HG02623 (cell line): ENCODE measurements at regions not wholly inside any gene's neighbourhood (a gene's known extent, or its start where the extent isn't known, plus 50 kb on each side); places are given as distances from the start of the nearest gene placed in this dataset.

Experiments
- ATAC-seq: cut with Tn5 transposase; IDR thresholded peaks from one replicate; pipeline ENCODE4 v1.9.1; 2021; ENCODE audit warnings: moderate library complexity; ENCODE audit not compliant: unreplicated experiment

DNA sequence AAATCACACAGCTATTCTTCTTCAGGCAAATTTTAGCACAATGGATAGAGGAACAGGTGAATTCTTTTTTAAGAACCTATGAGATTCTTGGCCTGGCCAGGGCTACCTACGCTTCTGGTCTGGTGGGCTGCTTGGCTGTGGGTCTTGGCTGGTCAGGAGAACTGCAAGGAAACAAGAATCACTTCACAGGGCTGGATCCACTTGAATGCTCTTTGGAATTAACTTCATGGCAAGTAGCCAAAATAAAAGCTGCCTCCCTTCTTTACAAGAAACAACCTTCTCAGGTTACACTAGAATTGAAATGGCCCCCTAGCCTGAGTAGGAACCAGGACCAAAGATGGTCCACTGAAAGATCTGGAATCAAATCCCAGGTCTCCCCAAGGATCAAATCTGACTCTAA is 519.1 kb downstream of the IQCM start:
- ATAC-seq = no peak

DNA sequence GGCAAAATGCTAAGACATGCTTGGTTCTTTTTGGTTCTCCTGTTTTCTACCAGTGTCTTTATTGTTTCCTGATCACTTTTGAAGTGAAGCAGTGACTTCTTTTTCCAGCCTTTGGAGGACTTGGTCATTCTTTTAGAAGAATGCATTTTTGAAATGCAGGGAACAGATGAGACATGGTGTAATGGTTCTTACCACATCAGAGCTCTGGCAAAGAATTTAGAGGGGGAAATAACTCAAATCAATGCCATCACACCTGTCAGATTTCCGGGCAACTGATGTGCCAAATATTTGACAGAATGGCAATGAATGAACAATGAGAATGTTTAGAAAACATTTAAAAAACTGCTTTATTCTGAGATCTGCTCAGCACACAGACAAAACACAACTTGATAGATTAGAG is 519.6 kb downstream of the IQCM start:
- ATAC-seq = no peak

DNA sequence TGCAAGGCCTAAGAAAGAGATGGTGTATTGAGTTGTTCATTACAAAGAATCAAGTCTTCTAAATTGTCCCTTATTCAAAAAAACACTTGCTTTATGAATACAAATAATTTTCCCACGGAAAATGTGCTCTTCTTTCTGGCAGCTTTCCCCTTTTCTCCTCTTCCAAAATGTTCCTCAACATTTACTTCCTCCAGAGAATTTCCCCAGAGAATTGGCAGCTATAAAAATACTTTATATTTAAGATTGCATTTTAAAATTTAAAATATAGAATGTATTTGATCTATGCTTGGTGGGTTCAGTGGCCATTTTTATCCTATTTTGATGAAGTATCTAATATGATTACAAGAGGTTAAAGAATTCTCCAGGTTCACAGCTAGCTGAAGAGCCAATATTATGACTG is 521.0 kb downstream of the IQCM start:
- ATAC-seq = no peak

DNA sequence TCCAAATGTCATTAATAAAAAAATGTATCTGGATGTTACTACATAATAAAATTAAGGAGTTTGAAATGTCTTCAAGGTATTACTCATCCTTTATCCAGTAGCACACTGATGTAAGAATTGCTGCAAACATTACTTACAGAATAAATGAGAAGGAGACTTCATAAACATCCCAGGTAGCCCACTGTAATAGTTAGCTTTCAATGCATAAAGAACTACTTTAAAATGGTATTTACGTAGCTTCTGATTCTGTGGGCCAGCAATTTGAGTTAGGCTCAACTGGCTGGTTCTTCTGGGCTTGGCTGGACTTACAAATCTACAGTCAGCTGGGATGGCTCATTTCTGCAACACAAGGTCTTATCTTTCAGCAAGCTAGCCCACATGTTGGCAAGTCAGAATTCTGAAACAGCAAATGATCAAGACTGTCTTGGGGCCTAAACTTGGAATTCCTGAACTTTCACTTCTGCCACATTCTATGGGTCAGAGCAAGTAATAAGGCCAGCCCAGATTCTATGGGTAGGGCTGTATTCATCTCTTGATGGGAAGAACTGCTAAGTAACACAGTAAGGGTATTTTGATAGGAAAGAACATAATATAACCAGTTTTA is 522.5 kb downstream of the IQCM start:
- ATAC-seq = no peak

DNA sequence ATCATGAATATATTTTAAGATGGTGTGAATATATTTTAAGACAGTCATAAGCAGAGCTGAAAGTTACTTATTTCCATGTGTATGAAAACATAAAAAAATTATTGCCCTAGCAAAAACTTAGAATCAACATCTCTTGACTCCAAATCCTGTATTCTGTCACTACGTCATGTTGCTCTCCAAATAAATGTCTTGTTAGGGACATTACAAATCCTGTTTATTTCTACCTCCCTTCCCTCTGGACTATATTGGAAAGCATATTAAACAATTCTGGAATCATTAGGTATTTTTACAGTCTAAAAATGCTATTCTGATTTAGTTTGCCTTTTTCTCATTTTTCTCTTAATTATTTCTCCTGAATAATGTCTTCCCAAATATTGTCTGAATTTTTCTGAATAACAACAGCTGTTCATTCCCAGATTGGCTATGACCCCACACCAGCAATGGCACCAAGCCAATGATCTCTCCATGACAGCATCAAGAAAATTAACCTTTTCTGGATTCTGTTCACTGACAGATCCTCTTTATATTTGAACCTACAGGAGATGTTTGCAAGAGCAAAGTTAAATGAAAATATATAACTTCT is 523.1 kb downstream of the IQCM start:
- no peak for ATAC-seq

DNA sequence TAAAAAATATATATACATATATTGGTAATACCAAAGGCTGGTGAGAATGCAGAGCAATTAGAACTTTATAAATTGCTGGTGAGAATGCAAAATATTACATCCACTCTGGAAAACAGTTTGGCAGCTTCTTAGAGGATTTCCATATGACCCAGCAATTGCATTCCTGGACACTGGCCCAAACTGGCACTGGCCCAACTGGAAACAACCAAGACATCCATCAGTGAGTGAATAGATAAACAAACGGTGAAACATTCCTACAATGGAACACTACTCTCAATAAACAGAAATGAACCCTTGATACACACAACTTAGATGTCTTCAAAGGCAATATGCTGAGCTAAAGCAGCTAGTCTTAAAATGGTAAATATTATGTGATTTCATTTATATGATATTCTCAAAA is 524.2 kb downstream of the IQCM start:
- ATAC-seq = no peak

DNA sequence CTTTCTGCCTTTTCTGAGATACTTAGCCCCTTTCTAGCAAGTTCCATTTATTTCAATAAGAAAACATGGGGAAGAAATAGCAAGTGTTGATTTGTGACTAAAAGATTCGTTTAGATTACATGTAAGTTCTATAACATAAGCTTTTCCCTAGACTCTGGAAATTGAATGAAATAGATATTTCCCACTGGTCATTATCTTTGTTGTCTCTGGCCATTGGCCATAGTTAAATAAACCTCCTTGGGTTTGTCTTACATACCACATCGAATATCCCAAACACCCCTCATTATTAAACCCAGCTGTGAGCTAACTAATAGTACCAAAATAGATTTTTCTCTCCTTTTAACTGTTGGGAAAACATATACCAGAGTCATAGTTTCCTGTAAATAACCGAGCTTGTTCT is 534.8 kb downstream of the IQCM start:
- ATAC-seq = no peak

DNA sequence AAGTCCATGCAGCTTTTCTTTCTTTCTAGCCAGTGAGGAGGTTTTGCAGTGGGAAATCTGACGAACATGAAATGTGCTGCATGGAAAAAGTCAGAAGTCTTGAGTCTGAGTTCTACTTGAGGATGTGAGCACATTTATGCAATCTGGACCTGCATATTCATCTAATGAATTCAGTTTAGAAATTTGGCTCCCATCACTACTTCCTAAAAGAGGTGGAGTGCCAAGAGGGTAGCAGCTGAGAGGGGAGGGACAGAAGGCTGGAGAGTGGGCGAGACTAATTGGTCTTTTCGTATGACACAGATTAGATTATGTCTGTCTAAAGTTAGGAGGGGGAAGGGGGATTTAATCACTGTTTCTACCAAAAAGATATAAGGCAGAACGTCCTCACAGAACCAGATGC is 535.9 kb downstream of the IQCM start:
- ATAC-seq = no peak

DNA sequence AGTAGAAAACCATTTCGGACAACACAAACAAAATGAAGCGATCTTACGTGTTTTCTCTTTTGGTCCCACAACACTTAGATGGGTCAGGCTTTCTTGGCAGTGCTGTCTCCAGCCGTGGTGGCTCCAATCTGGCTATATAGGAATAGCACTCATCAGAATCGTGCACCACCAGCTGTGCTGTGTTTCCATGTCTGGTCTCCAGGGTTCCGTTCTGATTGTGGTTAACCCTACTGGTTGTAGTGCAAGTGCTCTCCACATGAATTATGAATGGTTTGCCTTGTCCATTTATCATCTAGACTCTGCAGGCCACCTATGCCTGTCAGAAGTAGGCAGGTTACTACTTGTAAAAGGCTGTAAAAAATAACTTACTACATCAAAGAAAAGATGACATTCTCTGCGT is 536.3 kb downstream of the IQCM start:
- no peak for ATAC-seq

DNA sequence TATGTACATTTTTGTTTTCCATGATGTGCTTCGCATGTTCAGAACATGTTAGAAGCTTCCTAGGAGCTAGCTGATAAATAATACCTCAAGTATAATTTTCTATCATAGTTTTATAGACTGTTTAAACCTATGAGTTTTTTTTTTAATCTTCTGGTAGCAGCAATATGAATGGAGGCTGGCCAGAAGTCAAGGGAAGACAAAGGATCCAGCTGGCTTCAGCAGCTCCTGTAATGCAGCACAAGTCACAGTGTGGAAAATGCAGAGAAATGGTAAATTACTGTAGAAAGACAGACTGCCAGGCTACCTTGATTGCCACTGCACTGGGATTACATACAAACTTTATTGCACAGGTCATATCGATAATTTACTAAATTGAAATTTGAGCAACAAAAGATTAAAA is 537.9 kb downstream of the IQCM start:
- no peak for ATAC-seq

DNA sequence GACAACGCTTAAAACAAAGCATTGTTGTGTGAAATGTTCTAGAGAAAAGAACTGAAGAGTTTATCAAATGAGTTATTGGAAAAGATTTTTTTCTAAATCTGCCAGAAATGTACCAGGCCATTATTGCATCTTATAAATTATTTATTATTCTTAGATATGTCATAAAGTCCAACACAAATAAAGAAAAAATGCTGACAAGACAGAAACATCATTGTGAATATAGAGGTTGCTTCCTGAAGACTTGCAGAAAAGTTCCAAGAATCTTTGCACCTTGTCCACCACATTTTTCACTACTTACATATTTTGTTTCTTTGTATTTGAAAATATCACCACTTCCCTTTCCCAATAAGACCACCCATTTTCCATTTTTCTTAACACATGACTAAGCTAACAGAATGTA is 545.8 kb downstream of the IQCM start:
- no peak for ATAC-seq

DNA sequence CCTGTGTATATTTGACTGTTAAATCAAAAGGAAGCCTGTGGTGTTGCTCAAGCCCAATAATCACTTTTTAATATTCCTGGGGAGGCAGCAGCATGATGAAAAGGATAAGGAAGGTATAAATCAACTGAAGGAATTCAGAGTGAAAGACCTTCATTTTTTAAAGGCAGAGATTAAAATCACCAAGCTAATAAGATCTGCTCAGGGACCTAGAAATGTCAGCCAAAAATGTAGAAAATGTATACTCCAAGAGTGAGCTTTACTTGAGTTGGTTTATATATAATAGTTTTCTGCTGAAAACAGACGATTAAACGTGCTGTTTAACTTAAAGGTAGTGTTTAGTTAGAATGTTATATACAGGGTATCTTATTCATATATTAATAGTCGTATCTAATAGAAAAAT is 549.3 kb downstream of the IQCM start:
- no peak for ATAC-seq

DNA sequence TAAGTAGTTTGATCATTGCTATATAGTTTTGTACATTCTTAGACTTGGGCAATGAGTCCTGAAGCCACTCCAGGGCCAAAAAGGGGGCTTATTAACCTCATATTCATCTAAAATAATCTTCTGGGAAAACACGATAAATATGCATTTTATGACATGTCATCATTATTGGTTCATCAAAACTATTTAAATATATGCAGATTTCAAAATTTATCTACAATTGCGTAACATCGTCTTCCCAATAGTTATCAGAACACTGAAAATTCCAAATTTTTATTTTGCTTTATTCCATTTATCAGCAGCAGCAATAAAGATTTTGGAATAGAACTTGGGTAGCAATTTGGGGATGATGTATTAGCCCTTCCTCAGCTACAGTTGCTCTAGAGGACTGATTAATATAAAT is 550.0 kb downstream of the IQCM start:
- no peak for ATAC-seq

DNA sequence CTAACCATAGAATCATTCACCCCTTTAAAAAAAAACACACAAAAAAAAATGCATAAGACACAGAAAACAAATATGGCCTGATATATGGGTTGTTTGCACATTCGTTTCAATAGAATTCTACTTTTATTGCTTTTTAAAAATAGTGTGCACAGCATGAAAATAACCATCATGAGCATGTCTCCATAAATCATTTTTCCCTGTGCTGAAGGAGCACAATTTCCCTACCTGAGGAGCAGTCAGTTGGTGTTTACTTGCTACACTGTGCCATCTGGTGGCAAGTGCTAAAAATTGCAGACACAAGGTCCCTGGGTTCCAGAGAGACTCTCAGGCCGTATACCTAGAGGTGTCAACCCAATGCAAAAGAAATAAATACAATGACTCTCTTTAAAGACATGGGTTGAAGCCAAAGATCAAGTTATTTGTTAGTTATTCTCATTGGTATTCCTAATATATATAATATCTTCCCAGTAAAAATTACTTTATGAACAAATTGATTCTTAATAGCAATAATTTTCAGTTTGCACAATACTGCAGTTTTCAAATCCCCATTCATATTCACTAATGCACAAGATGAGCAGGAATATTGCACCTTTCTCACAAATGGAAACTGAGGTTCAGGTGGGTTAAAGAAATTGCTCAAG is 551.4 kb downstream of the IQCM start:
- peak; percentile 87 for ATAC-seq

DNA sequence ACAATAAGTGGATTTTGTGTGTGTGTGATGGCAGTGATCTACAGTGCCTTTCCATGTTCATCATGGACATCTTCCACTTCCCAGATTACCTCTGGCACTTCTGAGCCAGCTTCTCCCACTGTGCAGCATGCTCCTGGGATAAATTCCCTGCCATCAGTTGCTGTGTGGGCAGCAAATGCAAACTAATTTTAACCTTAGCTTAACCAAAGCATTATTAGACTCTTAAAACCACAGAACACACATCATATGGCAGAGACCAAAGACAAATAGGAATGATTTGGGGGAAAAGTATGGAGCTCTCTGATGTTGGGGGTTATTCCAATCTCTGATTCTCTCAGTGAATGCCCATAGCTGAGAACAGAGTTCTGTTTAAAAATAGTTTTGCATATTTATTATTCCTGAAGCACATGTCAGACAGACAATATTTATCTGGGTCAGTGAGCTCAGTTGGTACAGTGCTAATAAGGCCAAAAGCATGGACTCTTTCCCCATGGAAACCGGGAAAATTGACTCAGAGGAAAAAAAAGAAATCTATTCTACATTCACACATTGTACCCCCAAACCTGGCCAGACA is 567.4 kb downstream of the IQCM start:
- no peak for ATAC-seq

DNA sequence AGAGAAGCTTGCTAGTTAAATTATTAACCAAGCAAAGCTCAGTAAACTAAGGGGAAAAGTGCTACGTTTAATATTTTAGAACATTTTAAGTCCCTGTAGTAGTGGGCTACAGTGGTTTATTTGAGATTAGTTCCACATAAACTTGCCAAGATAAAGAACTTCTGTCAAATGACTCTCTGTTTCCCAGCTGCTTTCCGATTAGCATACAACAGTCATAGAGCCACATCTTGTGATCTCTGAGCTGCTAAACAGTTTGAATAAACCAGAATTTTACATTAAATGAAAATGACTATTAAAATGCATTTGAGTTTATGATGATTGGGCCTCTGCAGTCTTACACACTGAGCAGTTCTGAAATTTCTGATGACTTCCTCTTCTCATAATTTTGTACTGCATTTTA is 568.5 kb downstream of the IQCM start:
- no peak for ATAC-seq

DNA sequence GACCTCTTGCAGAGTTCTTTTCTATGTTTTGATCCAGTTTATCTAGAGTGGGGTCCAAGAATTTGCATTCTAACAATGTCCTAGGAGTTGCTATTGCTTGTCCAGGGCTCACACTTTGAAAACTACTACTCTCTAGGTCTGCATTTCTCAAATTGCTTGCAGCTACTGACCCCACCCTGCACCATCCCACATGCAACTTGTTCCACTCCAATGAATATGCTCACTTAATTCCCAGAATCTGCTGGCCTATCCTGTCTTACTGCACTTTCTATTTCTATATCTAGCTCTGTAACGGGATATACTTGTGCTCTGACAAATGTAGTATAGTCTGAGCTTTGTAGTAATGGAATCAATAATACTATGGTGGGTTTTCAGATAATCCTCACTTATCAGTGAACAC is 570.3 kb downstream of the IQCM start:
- ATAC-seq = no peak

DNA sequence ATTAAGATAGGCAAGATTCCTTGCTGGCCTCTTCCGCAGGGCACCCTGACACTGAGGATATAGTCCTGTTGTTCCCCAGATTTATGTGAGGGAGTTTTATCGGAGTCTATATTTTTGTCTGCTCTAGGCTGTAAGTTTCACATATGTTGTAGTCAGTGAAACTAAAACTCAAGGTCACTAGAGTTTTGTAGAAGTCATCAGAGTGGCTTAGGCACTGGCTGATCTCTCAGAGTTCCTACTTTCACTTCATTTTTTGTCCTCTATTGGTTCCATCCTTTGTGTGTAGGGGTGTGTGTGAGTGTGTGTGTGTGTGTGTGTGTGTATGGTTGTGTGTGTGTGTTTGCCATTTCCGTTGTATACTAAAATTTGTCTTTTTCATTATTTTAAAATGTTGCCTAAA is 577.5 kb downstream of the IQCM start:
- ATAC-seq = no peak

DNA sequence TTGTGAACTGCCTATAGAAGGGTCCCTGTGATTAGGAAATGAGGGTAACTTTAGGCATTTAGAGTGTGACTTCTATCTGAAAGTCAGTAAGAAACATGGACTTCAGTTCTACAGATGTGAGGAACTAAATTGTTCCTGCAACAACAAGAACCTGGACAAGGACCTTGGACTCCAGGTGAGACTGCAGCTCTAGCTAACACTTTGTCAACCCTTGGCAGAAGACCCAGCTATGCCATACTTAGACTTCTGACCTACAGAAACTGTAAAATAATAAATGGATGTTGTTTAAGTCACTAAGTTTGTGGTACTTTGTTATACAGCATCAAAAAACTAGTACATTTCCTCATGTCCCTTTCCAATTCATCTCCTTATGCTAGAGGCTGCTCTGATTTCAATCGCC is 580.8 kb downstream of the IQCM start:
- no peak for ATAC-seq

DNA sequence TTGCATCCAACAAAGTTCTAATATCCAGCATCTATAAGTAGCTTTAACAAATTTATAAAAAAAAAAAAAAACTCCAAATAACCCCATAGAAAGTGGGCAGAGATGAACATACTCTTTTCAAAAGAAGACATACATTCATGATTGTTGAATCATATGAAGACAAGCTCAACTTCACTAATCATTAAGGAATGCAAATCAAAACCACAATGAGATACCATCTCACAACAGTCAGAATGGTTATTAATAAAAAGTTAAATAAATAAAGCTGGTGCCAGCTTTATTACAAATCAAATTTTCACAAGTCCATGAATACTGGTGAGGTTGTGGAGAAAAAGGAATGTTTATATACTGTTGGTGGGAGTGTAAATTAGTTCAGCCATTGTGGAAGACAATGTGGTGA is 592.0 kb downstream of the IQCM start:
- ATAC-seq = no peak

DNA sequence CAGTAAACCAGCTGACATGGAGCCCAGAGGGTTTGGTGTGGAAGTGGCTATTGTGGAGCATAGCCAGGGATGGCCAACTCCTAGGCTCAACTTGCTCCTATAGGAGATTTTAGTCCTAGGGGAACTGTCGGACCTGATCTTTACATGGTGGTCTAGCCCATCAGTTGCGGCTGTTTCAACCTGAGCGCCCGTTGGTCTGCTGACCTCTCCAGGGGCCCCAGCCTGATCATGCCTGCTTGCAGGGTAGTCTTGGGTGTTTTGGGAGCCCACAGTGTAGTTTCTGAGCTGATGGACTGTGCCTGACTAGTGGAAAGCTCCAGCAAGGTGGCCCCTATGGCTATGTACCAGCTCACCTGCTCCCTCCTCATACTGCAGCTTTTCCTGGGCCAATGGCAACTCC is 597.0 kb downstream of the IQCM start:
- ATAC-seq = no peak

DNA sequence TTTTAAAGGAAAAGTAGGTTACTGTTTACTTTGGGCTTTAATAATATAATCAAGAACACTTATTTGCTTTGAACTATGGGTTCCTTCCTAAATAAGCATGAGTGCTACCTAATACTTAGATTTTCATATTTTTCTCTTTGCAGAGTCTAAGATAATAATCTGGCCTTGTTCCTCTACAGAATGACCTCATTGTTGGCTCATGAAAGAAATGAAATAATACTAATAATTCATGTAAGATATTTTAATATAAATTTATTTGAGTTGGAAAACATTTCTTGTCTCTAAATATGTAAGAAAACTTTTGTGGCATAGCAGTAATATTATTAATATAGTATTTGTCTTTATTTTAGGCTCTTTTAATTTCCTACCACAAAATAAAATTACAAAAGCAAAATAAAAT is 601.3 kb downstream of the IQCM start:
- ATAC-seq = no peak

DNA sequence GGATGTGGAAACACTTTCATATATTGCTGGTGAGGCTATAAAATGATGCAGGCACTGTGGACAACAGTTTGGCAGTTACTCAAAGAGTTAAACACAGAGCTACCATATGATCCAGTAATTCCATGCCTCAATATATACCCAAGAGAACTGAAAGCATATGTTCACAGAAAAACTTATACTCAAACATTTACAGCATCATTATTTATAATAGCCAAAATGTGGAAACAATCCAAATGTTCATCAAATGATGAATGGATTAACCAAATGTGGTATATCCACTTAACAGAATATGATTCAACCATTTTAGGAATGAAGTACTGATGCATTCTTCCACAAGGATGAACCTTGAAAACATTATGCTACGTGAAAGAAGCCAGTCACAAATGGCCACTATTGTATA is 603.8 kb downstream of the IQCM start:
- ATAC-seq = no peak
